GM13976 (cell line): ENCODE measurements at regions not wholly inside any gene's neighbourhood (a gene's known extent, or its start where the extent isn't known, plus 50 kb on each side); places are given as distances from the start of the nearest gene placed in this dataset.

ENCODE experiments used
- DNase-seq: peaks from one replicate; pipeline ENCODE4 v3.0.0; 2012; ENCODE audit warnings: low spot score
- CTCF ChIP-seq: IDR thresholded peaks from 2 replicates; pipeline ENCODE4 v1.5.1; 2012; ENCODE audit warnings: borderline replicate concordance, mild to moderate bottlenecking; ENCODE audit not compliant: insufficient read depth; ENCODE audit errors: extremely low read depth, missing control alignments, control extremely low read depth
- in situ Hi-C: fragments of 300-500 bp; cut with MboI; formaldehyde crosslinking; loops from one replicate; pipeline ENCODE4 v1.12.0; 2022; ENCODE audit warnings: low sequenced_read_pairs, mixed read lengths, inconsistent platforms; ENCODE audit not compliant: unreplicated experiment

GRCh38 chr11:81495699-81496292 lies 1237.9 kb downstream of the FAM181B start:
- no peak for TF ChIP-seq CTCF
- in situ Hi-C loops, result no loop called here
- no peak for DNase-seq

- no peak for TF ChIP-seq CTCF
- in situ Hi-C loops, result no loop called here
- no peak for DNase-seq
Observed at GRCh38 chr11:81494431-81494830, 1239.2 kb downstream of the FAM181B start.

GRCh38 chr11:81492923-81493445 lies 1240.7 kb downstream of the FAM181B start:
- in situ Hi-C loops, result no loop called here
- no peak for DNase-seq

GRCh38 chr11:81487109-81487508 lies 1246.6 kb downstream of the FAM181B start:
- in situ Hi-C loops, result no loop called here
- no peak for DNase-seq

More at GRCh38 chr11:81492923-81493445, 1240.7 kb downstream of the FAM181B start:
- TF ChIP-seq CTCF, result no peak

GRCh38 chr11:81484196-81484595 lies 1249.5 kb downstream of the FAM181B start:
- no peak for DNase-seq
- no peak for TF ChIP-seq CTCF
- in situ Hi-C loops, result no loop called here

More at GRCh38 chr11:81487109-81487508, 1246.6 kb downstream of the FAM181B start:
- no peak for TF ChIP-seq CTCF

GRCh38 chr11:81477277-81477676 lies 1256.4 kb downstream of the FAM181B start:
- TF ChIP-seq CTCF, result no peak
- in situ Hi-C loops, result no loop called here

GRCh38 chr11:81476345-81476744 lies 1257.3 kb downstream of the FAM181B start:
- DNase-seq, result no peak
- no peak for TF ChIP-seq CTCF
- in situ Hi-C loops, result no loop called here

More at GRCh38 chr11:81477277-81477676, 1256.4 kb downstream of the FAM181B start:
- DNase-seq, result no peak
